HEK293 (cell line): ENCODE measurements at regions not wholly inside any gene's neighbourhood (a gene's known extent, or its start where the extent isn't known, plus 50 kb on each side); places are given as distances from the start of the nearest gene placed in this dataset.

ENCODE experiments used
- CTCF ChIP-seq: fragments of 450-650 bp; formaldehyde crosslinking; IDR thresholded peaks from 2 replicates; pipeline ENCODE4 v1.5.1; 2016; ENCODE audit warnings: missing biosample characterization, missing genetic modification characterization
- MYNN ChIP-seq: fragments of 450-650 bp; formaldehyde crosslinking; IDR thresholded peaks from 2 replicates; pipeline ENCODE4 v1.5.1; 2016; ENCODE audit warnings: missing biosample characterization, missing genetic modification characterization, borderline replicate concordance
- YY2 ChIP-seq: fragments of 450-650 bp; formaldehyde crosslinking; IDR thresholded peaks from 2 replicates; pipeline ENCODE4 v1.5.1; 2016; ENCODE audit warnings: missing biosample characterization, missing genetic modification characterization
- ZBTB1 ChIP-seq: fragments of 450-650 bp; formaldehyde crosslinking; IDR thresholded peaks from 2 replicates; pipeline ENCODE4 v1.5.1; 2016; ENCODE audit warnings: missing biosample characterization, missing genetic modification characterization
- ZBTB17 ChIP-seq: fragments of 450-650 bp; formaldehyde crosslinking; IDR thresholded peaks from 2 replicates; pipeline ENCODE4 v1.5.1; 2016; ENCODE audit warnings: missing biosample characterization, missing genetic modification characterization
- ZNF292 ChIP-seq: fragments of 450-650 bp; formaldehyde crosslinking; IDR thresholded peaks from 2 replicates; pipeline ENCODE4 v1.5.1; 2016; ENCODE audit warnings: low read depth, missing biosample characterization, missing genetic modification characterization, borderline replicate concordance
- ZNF398 ChIP-seq: fragments of 450-650 bp; formaldehyde crosslinking; IDR thresholded peaks from 2 replicates; pipeline ENCODE4 v1.5.1; 2017; ENCODE audit warnings: missing biosample characterization, missing genetic modification characterization
- ZNF571 ChIP-seq: fragments of 450-650 bp; formaldehyde crosslinking; IDR thresholded peaks from 2 replicates; pipeline ENCODE4 v1.5.0; 2017; ENCODE audit warnings: missing biosample characterization, missing genetic modification characterization
- ZSCAN30 ChIP-seq: fragments of 450-650 bp; IDR thresholded peaks from 2 replicates; pipeline ENCODE4 v1.5.1; 2018; ENCODE audit warnings: missing biosample characterization, mild to moderate bottlenecking, missing genetic modification characterization, moderate library complexity

- no peak for TF ChIP-seq MYNN (tag by site-specific recombination)
- TF ChIP-seq YY2 (tag by site-specific recombination) = no peak
- TF ChIP-seq ZBTB17 = no peak
- TF ChIP-seq ZNF571 (tag by site-specific recombination) = no peak
- no peak for TF ChIP-seq CTCF (tag by site-specific recombination)
- no peak for TF ChIP-seq ZBTB1
- no peak for TF ChIP-seq ZNF398 (tag by site-specific recombination)
- no peak for TF ChIP-seq ZNF292
- no peak for TF ChIP-seq ZSCAN30 (tag by site-specific recombination)
Measured at GRCh38 chr11:38988908-38989307, 2390.9 kb upstream of the RAG2 start.
